ENCODE measurements at regions not wholly inside any gene's neighbourhood (a gene's known extent, or its start where the extent isn't known, plus 50 kb on each side); places are given as distances from the start of the nearest gene placed in this dataset.

DNA sequence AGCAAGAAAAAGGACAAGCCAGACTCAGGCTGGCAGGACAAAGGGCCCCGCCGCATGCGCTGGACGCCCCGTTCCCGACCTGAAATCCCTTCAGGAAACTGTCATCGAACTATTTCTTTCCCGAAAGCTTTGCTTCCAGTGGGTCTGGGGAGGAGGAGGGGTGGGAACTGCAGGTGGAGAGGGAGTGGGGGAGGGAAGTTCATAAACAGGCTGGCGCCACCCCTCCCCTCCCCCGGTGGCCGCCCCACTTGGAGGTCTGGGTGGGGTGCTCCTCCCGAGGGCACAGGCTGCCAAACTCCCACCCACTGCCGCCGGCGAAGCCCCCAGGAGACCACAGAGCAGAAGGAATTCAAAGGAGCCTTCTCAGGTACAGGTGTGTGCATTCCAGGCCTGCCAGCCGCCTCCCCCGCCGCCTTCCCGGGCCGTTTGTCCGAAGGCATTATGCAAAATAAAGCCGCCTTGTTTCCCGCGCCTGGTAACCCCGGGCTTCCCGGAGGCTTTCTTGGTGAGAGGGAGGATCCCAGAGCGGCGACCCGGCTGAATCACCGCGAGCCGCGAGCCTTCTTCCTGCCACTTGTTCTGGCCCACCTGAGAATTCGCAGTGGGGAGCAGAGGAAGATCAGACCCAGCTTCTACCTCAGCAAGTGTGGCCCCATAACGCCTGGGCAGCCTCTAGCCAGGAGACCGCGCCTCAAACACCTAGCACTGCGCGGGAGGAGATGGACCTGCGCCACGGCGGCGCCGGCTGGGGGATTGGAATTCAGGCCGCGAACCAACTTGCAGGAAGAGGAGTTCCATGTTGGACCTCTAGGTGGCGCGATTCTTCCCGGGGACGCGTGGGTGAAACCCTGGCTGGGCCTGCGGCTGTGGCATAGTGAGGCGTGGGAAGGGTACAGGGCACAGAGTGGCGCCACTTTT, 101.9 kb downstream of the FOXI3 start:
- CTCF ChIA-PET: interaction anchor here (0.6 kb wide), 2 partner anchors 77 to 131 kb away, joined by 3 read pairs; no protein-coding TSS in a partner anchor
- DNase-seq (ENCODE audit: extremely low spot score): peak; percentile 83
- POLR2A ChIA-PET: no interaction called here

DNA sequence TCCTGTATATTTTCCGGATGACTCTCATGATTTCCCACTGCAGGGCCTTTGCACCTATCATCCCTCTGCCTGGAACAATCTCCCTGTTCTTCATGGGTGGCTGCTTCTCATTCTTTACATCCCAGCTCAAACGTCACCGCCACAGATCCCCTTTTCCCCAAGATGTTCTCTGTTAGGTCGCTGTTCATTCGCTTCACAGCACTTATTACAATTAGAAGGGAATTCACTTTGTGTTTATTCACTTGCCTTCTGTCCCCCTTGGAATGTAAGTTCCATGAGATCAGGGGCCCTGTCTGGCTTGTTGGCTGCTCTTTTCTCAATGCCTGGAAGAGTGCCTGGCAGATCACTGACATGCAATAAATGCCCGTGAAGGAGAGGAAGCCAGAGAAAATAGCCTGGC, 106.7 kb downstream of the FOXI3 start:
- DNase-seq (ENCODE audit: extremely low spot score): no peak
- ChIA-PET CTCF (no interaction called here), POLR2A (no interaction called here)
- no peak for TF ChIP-seq BHLHE40 (IDR thresholded peaks at IDR 0.05; ENCODE audit: borderline replicate concordance)
- TF ChIP-seq SUZ12 (IDR thresholded peaks at IDR 0.05): no peak
- TF ChIP-seq FOXM1 (IDR thresholded peaks at IDR 0.05; ENCODE audit: borderline replicate concordance): no peak
- no peak for TF ChIP-seq NFRKB (IDR thresholded peaks at IDR 0.05)
- no peak for TF ChIP-seq L3MBTL2 (conservative IDR thresholded peaks at IDR 0.05)
- no peak for TF ChIP-seq HDGF (IDR thresholded peaks at IDR 0.05; ENCODE audit: borderline replicate concordance)
- no peak for TF ChIP-seq FOXK2 (IDR thresholded peaks at IDR 0.05)
- TF ChIP-seq ELF4 (IDR thresholded peaks at IDR 0.05): no peak
- no peak for TF ChIP-seq ARNT (IDR thresholded peaks at IDR 0.05)
- TF ChIP-seq, protein P1, sequence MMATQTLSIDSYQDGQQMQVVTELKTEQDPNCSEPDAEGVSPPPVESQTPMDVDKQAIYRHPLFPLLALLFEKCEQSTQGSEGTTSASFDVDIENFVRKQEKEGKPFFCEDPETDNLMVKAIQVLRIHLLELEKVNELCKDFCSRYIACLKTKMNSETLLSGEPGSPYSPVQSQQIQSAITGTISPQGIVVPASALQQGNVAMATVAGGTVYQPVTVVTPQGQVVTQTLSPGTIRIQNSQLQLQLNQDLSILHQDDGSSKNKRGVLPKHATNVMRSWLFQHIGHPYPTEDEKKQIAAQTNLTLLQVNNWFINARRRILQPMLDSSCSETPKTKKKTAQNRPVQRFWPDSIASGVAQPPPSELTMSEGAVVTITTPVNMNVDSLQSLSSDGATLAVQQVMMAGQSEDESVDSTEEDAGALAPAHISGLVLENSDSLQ (IDR thresholded peaks at IDR 0.05): no peak
- no peak for TF ChIP-seq FOXA1 (IDR thresholded peaks at IDR 0.05)

More for the DNA sequence above, 101.9 kb downstream of the FOXI3 start:
- TF ChIP-seq TARDBP (IDR thresholded peaks at IDR 0.05): 0 out of 2 replicates have a peak, but pooled peaks have one; percentile 16
- no peak for TF ChIP-seq FOXM1 (IDR thresholded peaks at IDR 0.05; ENCODE audit: borderline replicate concordance)
- no peak for TF ChIP-seq ELF4 (IDR thresholded peaks at IDR 0.05)
- no peak for TF ChIP-seq BHLHE40 (IDR thresholded peaks at IDR 0.05; ENCODE audit: borderline replicate concordance)
- TF ChIP-seq L3MBTL2 (conservative IDR thresholded peaks at IDR 0.05): peak; percentile 62

DNA sequence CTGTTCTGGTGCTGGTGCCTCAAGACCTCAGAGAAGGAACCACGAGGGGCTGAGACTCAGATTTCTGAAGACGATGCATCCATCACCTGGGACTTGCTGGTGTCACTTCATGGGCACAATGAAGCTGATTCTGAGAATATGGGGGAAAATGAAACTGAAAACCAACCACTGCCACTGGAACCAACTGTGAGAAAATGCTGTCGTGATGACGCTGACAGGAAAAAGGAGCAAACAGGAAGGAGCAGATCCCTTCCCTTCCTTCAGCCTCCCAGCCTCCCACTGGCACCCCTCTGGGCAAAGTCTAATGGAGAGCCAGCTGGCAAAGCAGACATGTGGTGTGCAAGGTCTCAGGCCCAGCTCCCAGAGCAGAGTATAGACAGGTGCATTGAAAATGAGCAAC, 109.7 kb downstream of the FOXI3 start:
- no peak for DNase-seq (ENCODE audit: extremely low spot score)
- TF ChIP-seq HDGF (IDR thresholded peaks at IDR 0.05; ENCODE audit: borderline replicate concordance) (no peak), SUZ12 (IDR thresholded peaks at IDR 0.05) (no peak), BHLHE40 (IDR thresholded peaks at IDR 0.05; ENCODE audit: borderline replicate concordance) (no peak), SP1 (IDR thresholded peaks at IDR 0.05) (no peak), ZNF384 (IDR thresholded peaks at IDR 0.05) (no peak), L3MBTL2 (conservative IDR thresholded peaks at IDR 0.05) (no peak), TARDBP (IDR thresholded peaks at IDR 0.05) (no peak), FOXK2 (IDR thresholded peaks at IDR 0.05) (no peak), ARNT (IDR thresholded peaks at IDR 0.05) (no peak), NFRKB (IDR thresholded peaks at IDR 0.05) (no peak), ELF4 (IDR thresholded peaks at IDR 0.05) (no peak), LEF1 (IDR thresholded peaks at IDR 0.05; ENCODE audit: borderline replicate concordance) (no peak), CTBP1 (IDR thresholded peaks at IDR 0.05; ENCODE audit: borderline replicate concordance) (no peak), FOXA1 (IDR thresholded peaks at IDR 0.05) (no peak), FOXM1 (IDR thresholded peaks at IDR 0.05; ENCODE audit: borderline replicate concordance) (no peak)
- TF ChIP-seq, protein P1 (IDR thresholded peaks at IDR 0.05): no peak
- POLR2A ChIA-PET: no interaction called here
- CTCF ChIA-PET: interaction anchor here (0.6 kb wide), 1 partner anchor 210 kb away, joined by 3 read pairs; no protein-coding TSS in a partner anchor

DNA sequence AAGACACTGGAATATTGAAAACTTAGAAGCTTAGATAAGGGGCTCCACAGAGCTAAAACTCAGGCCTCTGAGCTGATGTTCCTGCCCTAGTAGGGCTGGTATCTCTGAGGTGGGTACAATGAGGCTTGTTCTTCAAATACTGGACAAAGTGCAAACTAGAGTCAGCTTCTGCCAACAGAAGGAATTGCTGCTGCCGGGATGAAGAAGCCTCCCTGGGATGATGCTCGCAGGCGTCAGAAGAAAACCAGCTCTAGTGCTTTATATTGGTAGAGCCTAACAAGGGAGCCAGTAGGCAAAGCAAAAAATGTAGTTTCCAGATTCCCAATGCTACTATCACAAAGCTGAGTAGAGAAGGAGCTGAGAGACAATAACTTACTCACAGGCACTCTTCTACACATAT, 118.1 kb downstream of the FOXI3 start:
- CTCF ChIA-PET: no interaction called here

DNA sequence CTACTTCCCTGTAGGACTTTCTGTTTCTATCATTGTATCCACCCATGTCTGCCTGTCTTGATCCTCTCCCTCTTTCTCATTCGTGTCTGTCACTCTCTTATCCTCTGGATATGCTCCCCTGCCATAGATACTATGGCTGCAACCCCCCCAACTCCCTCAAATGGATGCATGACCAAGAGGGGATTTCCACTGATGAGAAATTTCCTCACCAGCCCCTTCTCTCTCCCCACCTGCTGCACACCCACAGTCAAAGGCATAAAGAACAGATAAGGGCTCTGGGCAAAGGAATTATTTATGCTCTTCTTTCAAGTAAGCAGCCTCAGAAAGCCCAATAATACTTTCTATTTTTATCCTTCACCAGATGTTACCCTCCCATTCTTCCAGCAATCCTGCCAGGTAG, 121.3 kb downstream of the FOXI3 start:
- DNase-seq (ENCODE audit: extremely low spot score): no peak
- TF ChIP-seq FOXM1 (IDR thresholded peaks at IDR 0.05; ENCODE audit: borderline replicate concordance): no peak
- TF ChIP-seq SP1 (IDR thresholded peaks at IDR 0.05): no peak
- no peak for TF ChIP-seq CTBP1 (IDR thresholded peaks at IDR 0.05; ENCODE audit: borderline replicate concordance)
- no peak for TF ChIP-seq SUZ12 (IDR thresholded peaks at IDR 0.05)
- TF ChIP-seq LEF1 (IDR thresholded peaks at IDR 0.05; ENCODE audit: borderline replicate concordance): no peak
- TF ChIP-seq ELF4 (IDR thresholded peaks at IDR 0.05): no peak
- TF ChIP-seq BHLHE40 (IDR thresholded peaks at IDR 0.05; ENCODE audit: borderline replicate concordance): no peak
- TF ChIP-seq, protein P1 (IDR thresholded peaks at IDR 0.05): no peak
- TF ChIP-seq L3MBTL2 (conservative IDR thresholded peaks at IDR 0.05): no peak
- no peak for TF ChIP-seq FOXK2 (IDR thresholded peaks at IDR 0.05)
- no peak for TF ChIP-seq ZNF384 (IDR thresholded peaks at IDR 0.05)
- TF ChIP-seq FOXA1 (IDR thresholded peaks at IDR 0.05): no peak
- CTCF ChIA-PET: no interaction called here
- POLR2A ChIA-PET: no interaction called here

More for the DNA sequence above, 118.1 kb downstream of the FOXI3 start:
- POLR2A ChIA-PET: no interaction called here
- DNase-seq (ENCODE audit: extremely low spot score): no peak
- TF ChIP-seq SP1 (IDR thresholded peaks at IDR 0.05) (no peak), ZNF384 (IDR thresholded peaks at IDR 0.05) (no peak)

DNA sequence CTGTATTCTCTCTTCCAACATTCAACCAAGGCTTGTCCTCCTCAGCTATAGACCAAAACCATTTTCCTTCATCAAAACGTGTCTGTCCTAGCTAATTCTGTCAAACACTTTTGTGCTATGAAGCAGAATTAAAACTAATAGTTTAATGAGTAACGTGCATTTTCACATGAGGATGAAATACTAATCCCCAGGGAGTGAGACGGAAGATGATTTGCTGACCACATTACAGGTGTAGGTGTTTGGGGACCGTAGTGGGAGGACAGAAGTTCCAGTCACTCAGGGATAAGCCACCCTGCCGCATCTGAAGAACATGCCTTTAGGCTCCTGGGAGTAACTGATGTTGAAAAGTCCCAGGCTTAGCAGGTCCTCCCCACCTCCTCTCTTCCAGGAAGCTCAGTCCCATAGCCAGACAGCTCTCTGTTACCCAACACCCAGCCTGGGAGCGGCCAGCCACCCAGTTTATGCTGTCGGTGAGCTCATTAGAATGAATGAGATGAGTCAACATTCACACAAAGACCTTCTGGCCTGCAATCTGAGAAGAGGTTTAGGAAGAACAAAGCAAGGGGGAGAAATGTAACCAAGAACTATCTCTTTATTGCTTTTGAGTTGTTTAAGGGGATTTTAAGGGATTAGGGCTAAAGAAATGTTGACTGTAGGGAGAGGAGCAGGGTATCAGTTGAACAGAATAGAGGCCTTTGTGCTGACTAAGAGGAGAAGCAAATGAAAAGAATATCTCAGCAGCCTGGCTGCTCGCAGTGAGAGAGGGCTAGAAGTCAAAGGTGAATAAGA, 122.5 kb downstream of the FOXI3 start:
- POLR2A ChIA-PET: no interaction called here
- peak; percentile 50 for DNase-seq (ENCODE audit: extremely low spot score)
- TF ChIP-seq CTBP1 (IDR thresholded peaks at IDR 0.05; ENCODE audit: borderline replicate concordance) (peak; percentile 41; the same call in 1 of the 2 replicates), ELF4 (IDR thresholded peaks at IDR 0.05) (no peak)
- CTCF ChIA-PET: interaction anchor here (0.7 to 0.9 kb wide), 2 partner anchors 10 to 255 kb away, joined by 3 read pairs; no protein-coding TSS in a partner anchor

Measured in HEK293T (cell line).